WTC11 (cell line): ENCODE measurements at regions not wholly inside any gene's neighbourhood (a gene's known extent, or its start where the extent isn't known, plus 50 kb on each side); places are given as distances from the start of the nearest gene placed in this dataset.

ENCODE experiments used
- ATF3 ChIP-seq: sonication (generic); formaldehyde crosslinking; conservative IDR thresholded peaks from 2 replicates; pipeline ENCODE4 v1.8.1; 2022; ENCODE audit warnings: mild to moderate bottlenecking, missing genetic modification reagents
- CTCF ChIP-seq: fragments of 200-600 bp; IDR thresholded peaks from 2 replicates; pipeline ENCODE4 v1.8.0; 2022; ENCODE audit warnings: antibody characterized with exemption
- E2F5 ChIP-seq: sonication (generic); formaldehyde crosslinking; IDR thresholded peaks from 2 replicates; pipeline ENCODE4 v1.8.1; 2022; ENCODE audit warnings: mild to moderate bottlenecking, moderate library complexity, missing genetic modification reagents
- FOXK1 ChIP-seq: sonication (generic); formaldehyde crosslinking; IDR thresholded peaks from 2 replicates; pipeline ENCODE4 v1.8.0; 2022; ENCODE audit warnings: mild to moderate bottlenecking, moderate library complexity, missing genetic modification reagents
- MAX ChIP-seq: sonication (generic); formaldehyde crosslinking; IDR thresholded peaks from 2 replicates; pipeline ENCODE4 v1.8.0; 2022; ENCODE audit warnings: mild to moderate bottlenecking, missing genetic modification reagents
- SMAD4 ChIP-seq: sonication (generic); formaldehyde crosslinking; IDR thresholded peaks from 2 replicates; pipeline ENCODE4 v1.8.0; 2022; ENCODE audit warnings: mild to moderate bottlenecking, missing genetic modification reagents

- TF ChIP-seq SMAD4, result no peak
- no peak for TF ChIP-seq E2F5
- no peak for TF ChIP-seq MAX (CRISPR knock-in tag)
- TF ChIP-seq ATF3 (CRISPR knock-in tag), result no peak
- TF ChIP-seq CTCF, result no peak
- no peak for TF ChIP-seq FOXK1 (CRISPR knock-in tag)
Measured at GRCh38 chr6:84601366-84601765, 163.0 kb downstream of the TBX18 start.
